K562 (cell line): ENCODE measurements at regions not wholly inside any gene's neighbourhood (a gene's known extent, or its start where the extent isn't known, plus 50 kb on each side); places are given as distances from the start of the nearest gene placed in this dataset.

Source experiments
- ATAC-seq: fragments of 200-7000 bp; cut with Tn5 transposase; 3 replicates; pipeline ENCODE4 v1.9.1; 2020; ENCODE audit warnings: moderate library complexity
- BruUV-seq: library from RNA; stranded (reverse); fragments of 400-500 nt; replicated peaks from 2 replicates; lab custom pipeline; 2021; lab: Mats Ljungman, UMichigan
- CTCF ChIA-PET: fragments of 300-600 bp; formaldehyde crosslinking; extraction: SDS; loops from one replicate; lab custom pipeline; 2021; ENCODE audit warnings: low intra/inter-chr PET ratio; lab: Yijun Ruan, JAX
- POLR2A ChIA-PET: fragments of 300-600, 350-650 bp; sonication (Branson Sonifier 250); formaldehyde crosslinking; extraction: SDS; loops from one replicate; lab custom pipeline; 2021; ENCODE audit warnings: antibody characterized with exemption, inconsistent platforms; lab: Yijun Ruan, JAX
- DNase-seq, 4 experiments: peaks; one replicate each; pipeline versions ENCODE4 v3.0.0 to v3.0.0-alpha.2; 2011 to 2018; ENCODE audit warnings: low spot score in 3 of 4, mixed read lengths in 3 of 4; ENCODE audit errors: extremely low read depth in 1 of 4
- FAIRE-seq: peaks from 2 replicates; lab custom pipeline; 2011; peaks lifted over from hg19 to GRCh38; lab: Jason Lieb, UNC
- H2AFZ ChIP-seq: 2 replicates; pipeline ENCODE4 v1.6.0; 2011; ENCODE audit warnings: low read depth, low read length, control low read depth, inconsistent platforms
- H3K27ac ChIP-seq: fragments of 200-600 bp; 3 replicates; pipeline ENCODE4 v1.8.0; 2011; ENCODE audit warnings: low read depth, mild to moderate bottlenecking, control low read depth, inconsistent platforms, low read length, moderate library complexity, mixed read lengths; ENCODE audit errors: extremely low read depth
- H3K27me3 ChIP-seq, 2 experiments: fragments of 300-600 bp in 1 of 2; 2 replicates in 1 of 2; 3 replicates in 1 of 2; pipeline versions ENCODE4 v1.6.0 to v1.8.0; 2011; ENCODE audit warnings: inconsistent platforms in 2 of 2, low read length in 2 of 2, mild to moderate bottlenecking in 1 of 2, mixed read lengths in 1 of 2, moderate library complexity in 1 of 2; ENCODE audit not compliant: control insufficient read depth in 2 of 2, insufficient read depth in 2 of 2
- H3K36me3 ChIP-seq: fragments of 300-600 bp; 3 replicates; pipeline ENCODE4 v1.8.0; 2011; ENCODE audit warnings: mild to moderate bottlenecking, low read length, inconsistent platforms; ENCODE audit not compliant: control insufficient read depth, insufficient read depth
- H3K4me1 ChIP-seq, 2 experiments: fragments of 200-600 bp in 1 of 2; replicated peaks in 1 of 2; 2 replicates in 1 of 2; 3 replicates in 1 of 2; pipeline versions ENCODE4 v1.5.1 to v1.8.0; 2011; ENCODE audit warnings: inconsistent platforms in 2 of 2, low read length in 2 of 2, mild to moderate bottlenecking in 1 of 2, mixed read lengths in 1 of 2, moderate library complexity in 1 of 2; ENCODE audit not compliant: control insufficient read depth in 2 of 2, insufficient read depth in 2 of 2
- H3K4me2 ChIP-seq: 2 replicates; pipeline ENCODE4 v1.6.1; 2011; ENCODE audit warnings: low read length, control low read depth, inconsistent platforms, mixed read lengths; ENCODE audit not compliant: insufficient read depth
- H3K4me3 ChIP-seq: fragments of 200-600 bp; sonication (generic), shearing (Covaris generic); 2 replicates; pipeline ENCODE4 v1.5.1; 2016; ENCODE audit warnings: control low read depth, inconsistent platforms
- H3K79me2 ChIP-seq: fragments of 200-600 bp; 3 replicates; pipeline ENCODE4 v1.8.0; 2011; ENCODE audit warnings: low read length, inconsistent platforms; ENCODE audit not compliant: control insufficient read depth, insufficient read depth
- H3K9ac ChIP-seq, 2 experiments: 2 replicates each; pipeline versions ENCODE4 v1.6.0 to v1.6.1; 2011; ENCODE audit warnings: low read depth in 2 of 2, low read length in 2 of 2, control low read depth in 1 of 2, inconsistent platforms in 1 of 2, mild to moderate bottlenecking in 1 of 2, mixed read lengths in 1 of 2; ENCODE audit not compliant: insufficient read depth in 1 of 2
- H3K9me1 ChIP-seq: one replicate; pipeline ENCODE4 v1.6.0; 2011; ENCODE audit warnings: inconsistent platforms, mild to moderate bottlenecking, low read length, moderate library complexity; ENCODE audit not compliant: control insufficient read depth, insufficient read depth
- H3K9me3 ChIP-seq: replicated peaks from 2 replicates; pipeline ENCODE4 v1.5.1; 2011; ENCODE audit warnings: low read depth, low read length, inconsistent platforms; ENCODE audit not compliant: control insufficient read depth, insufficient read depth
- H4K20me1 ChIP-seq: replicated peaks from 2 replicates; pipeline ENCODE4 v1.6.1; 2011; ENCODE audit warnings: low read length, inconsistent platforms, mixed read lengths; ENCODE audit not compliant: control insufficient read depth, insufficient read depth
- CBX8 ChIP-seq: fragments of 200-600 bp; sonication (generic); IDR thresholded peaks from 2 replicates; pipeline ENCODE4 v1.6.1; 2012; ENCODE audit warnings: borderline replicate concordance, mixed run types, low read depth, mild to moderate bottlenecking, moderate library complexity, mixed read lengths, low read length, control low read depth, inconsistent platforms; ENCODE audit not compliant: poor library complexity, severe bottlenecking; ENCODE audit errors: extremely low read depth
- CEBPB ChIP-seq: fragments of 450-650 bp; IDR thresholded peaks from 2 replicates; pipeline ENCODE4 v1.6.1; 2016; ENCODE audit warnings: missing genetic modification characterization, missing compliant biosample characterization
- FOXM1 ChIP-seq, 2 experiments: fragments of 450-650 bp in 1 of 2; sonication (generic) in 1 of 2; formaldehyde crosslinking in 1 of 2; IDR thresholded peaks; 2 replicates each; pipeline versions ENCODE4 v1.6.1 to v1.9.0; 2017 to 2022; ENCODE audit warnings: low read depth in 2 of 2, mild to moderate bottlenecking in 2 of 2, missing genetic modification reagents in 1 of 2, moderate library complexity in 1 of 2
- GATAD2B ChIP-seq: fragments of 450-650 bp; IDR thresholded peaks from 2 replicates; pipeline ENCODE4 v1.6.1; 2017; ENCODE audit warnings: mild to moderate bottlenecking, borderline replicate concordance
- HLTF ChIP-seq: fragments of 450-650 bp; IDR thresholded peaks from 2 replicates; pipeline ENCODE4 v1.6.1; 2016
- NCOA1 ChIP-seq: fragments of 450-650 bp; IDR thresholded peaks from 2 replicates; pipeline ENCODE4 v1.6.1; 2016; ENCODE audit warnings: low read depth
- RAD51 ChIP-seq: fragments of 450-650 bp; IDR thresholded peaks from 2 replicates; pipeline ENCODE4 v1.7.1; 2016; ENCODE audit warnings: low read depth, mild to moderate bottlenecking, borderline replicate concordance
- SMARCE1 ChIP-seq: fragments of 450-650 bp; IDR thresholded peaks from 2 replicates; pipeline ENCODE4 v1.7.1; 2016; ENCODE audit warnings: mild to moderate bottlenecking
- SNIP1 ChIP-seq: fragments of 450-650 bp; IDR thresholded peaks from 2 replicates; pipeline ENCODE4 v1.7.1; 2017; ENCODE audit warnings: low read depth, mild to moderate bottlenecking
- ZNF384 ChIP-seq: IDR thresholded peaks from 2 replicates; pipeline ENCODE4 v1.6.1; 2012; ENCODE audit warnings: low read depth, low read length, improper control_type of control experiment
- WGBS: fragments of 100-300 bp; shearing (Covaris generic); methylation state at CpG from one replicate; pipeline ENCODE4 v1.1.6; 2016; ENCODE audit warnings: low coverage, mixed read lengths; ENCODE audit not compliant: insufficient coverage; ENCODE audit errors: missing lambda C conversion rate; 5-methylcytosine and 5-hydroxymethylcytosine counted together
- in situ Hi-C: fragments of 300-500 bp; cut with MboI; formaldehyde crosslinking; loops from 4 replicates; pipeline ENCODE4 v1.15.0; 2018; ENCODE audit warnings: inconsistent platforms, mixed read lengths
- intact Hi-C: fragments of 100-400 bp; cut with micrococcal nuclease; formaldehyde crosslinking; loops from 2 replicates; pipeline ENCODE4 v1.14.2; 2022
- TF ChIP-seq, protein P1 (sequence below): sonication (generic); formaldehyde crosslinking; IDR thresholded peaks from 2 replicates; pipeline ENCODE4 v1.8.1; 2023; ENCODE audit warnings: mild to moderate bottlenecking, missing genetic modification reagents
- TF ChIP-seq, protein P2 (sequence below): IDR thresholded peaks from 2 replicates; pipeline ENCODE4 v1.6.1; 2014; ENCODE audit warnings: antibody characterized with exemption
- TF ChIP-seq, protein P3 (sequence below): sonication (generic); formaldehyde crosslinking; IDR thresholded peaks from 2 replicates; pipeline ENCODE4 v1.8.0; 2022; ENCODE audit warnings: missing genetic modification reagents, mild to moderate bottlenecking, borderline replicate concordance
- TF ChIP-seq, protein P4 (sequence below), 2 experiments: fragments of 450-650 bp; conservative IDR thresholded peaks; 2 replicates each; pipeline ENCODE4 v1.6.1; 2017; ENCODE audit warnings: mild to moderate bottlenecking in 2 of 2, moderate library complexity in 2 of 2

DNA sequence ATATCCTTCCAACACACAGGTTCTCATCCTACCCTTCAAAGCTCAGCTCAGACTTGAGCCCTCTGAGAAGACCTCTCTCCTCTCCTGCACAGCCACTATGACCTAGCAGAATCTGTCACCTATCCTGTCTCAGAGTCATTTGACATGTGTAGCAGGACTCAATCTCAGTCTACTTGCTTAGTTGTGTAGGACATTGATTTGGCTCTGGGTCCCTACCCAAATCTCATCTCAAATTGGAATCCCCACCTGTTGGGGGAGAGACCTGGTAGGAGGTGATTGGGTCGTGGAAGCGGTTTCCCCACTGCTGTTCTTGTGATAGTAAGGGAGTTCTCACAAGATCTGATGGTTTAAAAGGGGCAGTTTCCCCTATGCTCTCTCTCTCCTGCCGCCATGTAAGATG lies 297.9 kb downstream of the CD83 start (continued):
- no peak for TF ChIP-seq SMARCE1
- no peak for TF ChIP-seq FOXM1 (IDR thresholded peaks at IDR 0.05; ENCODE audit: low read depth)
- TF ChIP-seq FOXM1 (CRISPR knock-in tag; IDR thresholded peaks at IDR 0.05; ENCODE audit: low read depth): no peak
- TF ChIP-seq SNIP1: no peak
- TF ChIP-seq, protein P1, sequence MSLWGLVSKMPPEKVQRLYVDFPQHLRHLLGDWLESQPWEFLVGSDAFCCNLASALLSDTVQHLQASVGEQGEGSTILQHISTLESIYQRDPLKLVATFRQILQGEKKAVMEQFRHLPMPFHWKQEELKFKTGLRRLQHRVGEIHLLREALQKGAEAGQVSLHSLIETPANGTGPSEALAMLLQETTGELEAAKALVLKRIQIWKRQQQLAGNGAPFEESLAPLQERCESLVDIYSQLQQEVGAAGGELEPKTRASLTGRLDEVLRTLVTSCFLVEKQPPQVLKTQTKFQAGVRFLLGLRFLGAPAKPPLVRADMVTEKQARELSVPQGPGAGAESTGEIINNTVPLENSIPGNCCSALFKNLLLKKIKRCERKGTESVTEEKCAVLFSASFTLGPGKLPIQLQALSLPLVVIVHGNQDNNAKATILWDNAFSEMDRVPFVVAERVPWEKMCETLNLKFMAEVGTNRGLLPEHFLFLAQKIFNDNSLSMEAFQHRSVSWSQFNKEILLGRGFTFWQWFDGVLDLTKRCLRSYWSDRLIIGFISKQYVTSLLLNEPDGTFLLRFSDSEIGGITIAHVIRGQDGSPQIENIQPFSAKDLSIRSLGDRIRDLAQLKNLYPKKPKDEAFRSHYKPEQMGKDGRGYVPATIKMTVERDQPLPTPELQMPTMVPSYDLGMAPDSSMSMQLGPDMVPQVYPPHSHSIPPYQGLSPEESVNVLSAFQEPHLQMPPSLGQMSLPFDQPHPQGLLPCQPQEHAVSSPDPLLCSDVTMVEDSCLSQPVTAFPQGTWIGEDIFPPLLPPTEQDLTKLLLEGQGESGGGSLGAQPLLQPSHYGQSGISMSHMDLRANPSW: no peak
- TF ChIP-seq HLTF: no peak
- no peak for TF ChIP-seq GATAD2B
- TF ChIP-seq NCOA1: no peak

DNA sequence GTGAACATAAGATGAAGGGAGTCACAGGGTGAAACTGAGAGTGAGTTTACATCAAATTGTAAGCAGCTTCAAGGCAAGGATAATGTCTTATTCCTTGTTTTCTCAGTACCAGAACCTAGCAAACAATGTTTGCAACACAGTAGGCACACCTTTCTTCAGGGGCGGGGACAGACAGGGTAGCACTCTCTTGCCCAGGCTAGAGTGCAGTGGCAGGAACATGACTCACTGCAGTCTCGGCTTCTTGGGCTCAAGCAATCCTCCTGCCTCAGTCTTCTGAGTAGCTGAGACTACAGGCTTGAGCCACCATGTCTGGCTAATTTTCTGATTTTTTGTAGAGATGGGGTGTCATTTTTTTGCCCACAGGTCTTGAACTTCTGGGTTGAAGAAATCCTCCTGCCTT lies 299.8 kb downstream of the CD83 start:
- Histone ChIP-seq H4K20me1 (no peaks in the 10 kb centered on the region), H3K79me2 (no peaks in the 10 kb centered on the region), H3K4me1 (no peaks in the 10 kb centered on the region), H3K36me3 (no peaks in the 10 kb centered on the region), H3K9me1 (no peaks in the 10 kb centered on the region), H3K4me3 (no peak overlapping the region), H2AFZ (no peak overlapping the region), H3K4me2 (no peak overlapping the region), H3K27ac (no peak overlapping the region), H3K9ac (no peak overlapping the region), H3K9me3 (no peaks in the 10 kb centered on the region), H3K27me3 (no peaks in the 10 kb centered on the region)
- CTCF ChIA-PET: no interaction called here
- no peak for DNase-seq
- in situ Hi-C loops: no loop called here
- intact Hi-C loops: no loop called here
- FAIRE-seq: no peak
- no TSS peak for BruUV-seq
- 24% methylated on average over 2 of the region's 2 CpGs for WGBS
- no peak for ATAC-seq
- POLR2A ChIA-PET: interaction anchor here (0.6 to 1.4 kb wide), 4 partner anchors 11 to 216 kb away, joined by 3 to 5 read pairs (median 4); no protein-coding TSS in a partner anchor
- TF ChIP-seq, protein P2, sequence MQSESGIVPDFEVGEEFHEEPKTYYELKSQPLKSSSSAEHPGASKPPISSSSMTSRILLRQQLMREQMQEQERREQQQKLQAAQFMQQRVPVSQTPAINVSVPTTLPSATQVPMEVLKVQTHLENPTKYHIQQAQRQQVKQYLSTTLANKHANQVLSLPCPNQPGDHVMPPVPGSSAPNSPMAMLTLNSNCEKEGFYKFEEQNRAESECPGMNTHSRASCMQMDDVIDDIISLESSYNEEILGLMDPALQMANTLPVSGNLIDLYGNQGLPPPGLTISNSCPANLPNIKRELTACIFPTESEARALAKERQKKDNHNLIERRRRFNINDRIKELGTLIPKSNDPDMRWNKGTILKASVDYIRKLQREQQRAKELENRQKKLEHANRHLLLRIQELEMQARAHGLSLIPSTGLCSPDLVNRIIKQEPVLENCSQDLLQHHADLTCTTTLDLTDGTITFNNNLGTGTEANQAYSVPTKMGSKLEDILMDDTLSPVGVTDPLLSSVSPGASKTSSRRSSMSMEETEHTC: no peak
- TF ChIP-seq, protein P3, sequence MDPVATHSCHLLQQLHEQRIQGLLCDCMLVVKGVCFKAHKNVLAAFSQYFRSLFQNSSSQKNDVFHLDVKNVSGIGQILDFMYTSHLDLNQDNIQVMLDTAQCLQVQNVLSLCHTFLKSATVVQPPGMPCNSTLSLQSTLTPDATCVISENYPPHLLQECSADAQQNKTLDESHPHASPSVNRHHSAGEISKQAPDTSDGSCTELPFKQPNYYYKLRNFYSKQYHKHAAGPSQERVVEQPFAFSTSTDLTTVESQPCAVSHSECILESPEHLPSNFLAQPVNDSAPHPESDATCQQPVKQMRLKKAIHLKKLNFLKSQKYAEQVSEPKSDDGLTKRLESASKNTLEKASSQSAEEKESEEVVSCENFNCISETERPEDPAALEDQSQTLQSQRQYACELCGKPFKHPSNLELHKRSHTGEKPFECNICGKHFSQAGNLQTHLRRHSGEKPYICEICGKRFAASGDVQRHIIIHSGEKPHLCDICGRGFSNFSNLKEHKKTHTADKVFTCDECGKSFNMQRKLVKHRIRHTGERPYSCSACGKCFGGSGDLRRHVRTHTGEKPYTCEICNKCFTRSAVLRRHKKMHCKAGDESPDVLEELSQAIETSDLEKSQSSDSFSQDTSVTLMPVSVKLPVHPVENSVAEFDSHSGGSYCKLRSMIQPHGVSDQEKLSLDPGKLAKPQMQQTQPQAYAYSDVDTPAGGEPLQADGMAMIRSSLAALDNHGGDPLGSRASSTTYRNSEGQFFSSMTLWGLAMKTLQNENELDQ (CRISPR knock-in tag): no peak
- TF ChIP-seq, protein P4, sequence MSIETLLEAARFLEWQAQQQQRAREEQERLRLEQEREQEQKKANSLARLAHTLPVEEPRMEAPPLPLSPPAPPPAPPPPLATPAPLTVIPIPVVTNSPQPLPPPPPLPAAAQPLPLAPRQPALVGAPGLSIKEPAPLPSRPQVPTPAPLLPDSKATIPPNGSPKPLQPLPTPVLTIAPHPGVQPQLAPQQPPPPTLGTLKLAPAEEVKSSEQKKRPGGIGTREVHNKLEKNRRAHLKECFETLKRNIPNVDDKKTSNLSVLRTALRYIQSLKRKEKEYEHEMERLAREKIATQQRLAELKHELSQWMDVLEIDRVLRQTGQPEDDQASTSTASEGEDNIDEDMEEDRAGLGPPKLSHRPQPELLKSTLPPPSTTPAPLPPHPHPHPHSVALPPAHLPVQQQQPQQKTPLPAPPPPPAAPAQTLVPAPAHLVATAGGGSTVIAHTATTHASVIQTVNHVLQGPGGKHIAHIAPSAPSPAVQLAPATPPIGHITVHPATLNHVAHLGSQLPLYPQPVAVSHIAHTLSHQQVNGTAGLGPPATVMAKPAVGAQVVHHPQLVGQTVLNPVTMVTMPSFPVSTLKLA (conservative IDR thresholded peaks at IDR 0.05): no peak
- TF ChIP-seq SNIP1 (no peak), CBX8 (no peak), RAD51 (no peak), CEBPB (tag) (no peak), ZNF384 (no peak)
